RWPE2 (cell line): ENCODE measurements at regions not wholly inside any gene's neighbourhood (a gene's known extent, or its start where the extent isn't known, plus 50 kb on each side); places are given as distances from the start of the nearest gene placed in this dataset.

Experiments used
- ATAC-seq: fragments of 200-7000 bp; cut with Tn5 transposase; 3 replicates; pipeline ENCODE4 v1.9.1; 2021; ENCODE audit warnings: low read depth
- DNase-seq: peaks from one replicate; pipeline ENCODE4 v3.0.0-alpha.2; 2020; ENCODE audit warnings: low spot score
- H3K27ac ChIP-seq: fragments of 450-650 bp; 2 replicates; pipeline ENCODE4 v1.5.1; 2017; ENCODE audit warnings: mild to moderate bottlenecking; ENCODE audit not compliant: poor library complexity, severe bottlenecking
- H3K27me3 ChIP-seq: fragments of 250-450 bp; sonication (Bioruptor Pico); 2 replicates; pipeline ENCODE4 v1.5.1; 2021; ENCODE audit warnings: mild to moderate bottlenecking, moderate library complexity; ENCODE audit not compliant: insufficient read depth, poor library complexity, severe bottlenecking
- H3K36me3 ChIP-seq: fragments of 250-450 bp; sonication (Bioruptor Pico); 2 replicates; pipeline ENCODE4 v1.5.1; 2020; ENCODE audit warnings: low read depth, mild to moderate bottlenecking, moderate library complexity
- H3K4me1 ChIP-seq: fragments of 250-450 bp; sonication (Bioruptor Pico); 2 replicates; pipeline ENCODE4 v1.5.1; 2021; ENCODE audit warnings: mild to moderate bottlenecking, moderate library complexity; ENCODE audit not compliant: insufficient read depth, poor library complexity, severe bottlenecking
- H3K4me3 ChIP-seq: fragments of 250-450 bp; sonication (Bioruptor Pico); 2 replicates; pipeline ENCODE4 v1.5.1; 2021; ENCODE audit warnings: mild to moderate bottlenecking, moderate library complexity; ENCODE audit not compliant: severe bottlenecking
- H3K9me3 ChIP-seq: fragments of 250-450 bp; sonication (Bioruptor Pico); 2 replicates; pipeline ENCODE4 v1.5.1; 2021; ENCODE audit warnings: mild to moderate bottlenecking, moderate library complexity; ENCODE audit not compliant: severe bottlenecking
- TF ChIP-seq, protein P1 (sequence below): fragments of 450-650 bp; IDR thresholded peaks from one replicate; pipeline ENCODE4 v1.5.1; 2017; ENCODE audit warnings: mild to moderate bottlenecking, moderate library complexity; ENCODE audit not compliant: poor library complexity, severe bottlenecking

DNA sequence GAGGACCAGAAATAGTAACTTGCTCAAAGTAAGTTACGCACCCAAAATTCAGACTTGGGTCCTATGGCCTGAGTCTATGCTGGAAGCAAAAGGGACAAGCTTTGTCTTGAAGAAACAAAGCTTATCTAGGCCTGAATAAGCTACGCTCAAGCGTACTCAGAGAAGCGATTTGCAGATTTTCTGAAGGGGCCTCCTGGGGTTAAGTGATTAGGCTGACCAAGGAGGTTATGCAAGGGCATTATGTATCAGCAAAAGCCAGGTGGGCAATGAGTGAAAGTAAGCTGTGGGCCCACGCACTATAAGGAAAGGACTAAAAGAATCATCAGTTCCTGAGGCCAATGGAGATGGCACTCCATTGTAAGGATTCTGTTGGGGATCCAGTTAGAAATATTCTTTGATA is 122.1 kb downstream of the SNX18 start:
- H3K36me3 ChIP-seq, result no peaks in the 10 kb centered on the region
- H3K4me3 ChIP-seq, result no peak overlapping the region
- ATAC-seq (no peak), DNase-seq (no peak)
- H3K27ac ChIP-seq, result no peak overlapping the region
- H3K27me3 ChIP-seq, result no peaks in the 10 kb centered on the region
- TF ChIP-seq, protein P1, sequence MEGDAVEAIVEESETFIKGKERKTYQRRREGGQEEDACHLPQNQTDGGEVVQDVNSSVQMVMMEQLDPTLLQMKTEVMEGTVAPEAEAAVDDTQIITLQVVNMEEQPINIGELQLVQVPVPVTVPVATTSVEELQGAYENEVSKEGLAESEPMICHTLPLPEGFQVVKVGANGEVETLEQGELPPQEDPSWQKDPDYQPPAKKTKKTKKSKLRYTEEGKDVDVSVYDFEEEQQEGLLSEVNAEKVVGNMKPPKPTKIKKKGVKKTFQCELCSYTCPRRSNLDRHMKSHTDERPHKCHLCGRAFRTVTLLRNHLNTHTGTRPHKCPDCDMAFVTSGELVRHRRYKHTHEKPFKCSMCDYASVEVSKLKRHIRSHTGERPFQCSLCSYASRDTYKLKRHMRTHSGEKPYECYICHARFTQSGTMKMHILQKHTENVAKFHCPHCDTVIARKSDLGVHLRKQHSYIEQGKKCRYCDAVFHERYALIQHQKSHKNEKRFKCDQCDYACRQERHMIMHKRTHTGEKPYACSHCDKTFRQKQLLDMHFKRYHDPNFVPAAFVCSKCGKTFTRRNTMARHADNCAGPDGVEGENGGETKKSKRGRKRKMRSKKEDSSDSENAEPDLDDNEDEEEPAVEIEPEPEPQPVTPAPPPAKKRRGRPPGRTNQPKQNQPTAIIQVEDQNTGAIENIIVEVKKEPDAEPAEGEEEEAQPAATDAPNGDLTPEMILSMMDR, result no peak
- H3K4me1 ChIP-seq, result peaks cover 26% of the 10 kb centered on the region
- no peaks in the 10 kb centered on the region for H3K9me3 ChIP-seq

DNA sequence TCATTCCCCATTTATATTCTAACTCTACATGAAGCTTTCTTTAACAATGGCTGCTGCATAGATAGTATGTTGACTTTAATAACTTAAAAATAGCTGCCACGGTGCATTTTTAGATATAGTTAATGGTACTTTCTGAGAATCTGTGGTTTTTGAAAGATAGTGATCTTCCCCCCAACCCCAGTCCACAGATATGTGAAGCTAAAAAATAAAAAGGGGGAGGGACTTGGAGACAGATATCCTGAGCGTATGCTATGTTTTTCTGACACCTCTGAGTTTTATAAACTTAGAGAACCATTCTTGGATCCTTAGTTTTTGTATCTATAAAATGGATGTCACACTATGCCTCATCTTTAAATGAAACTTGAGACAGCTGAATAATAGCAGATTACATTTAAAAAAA is 120.5 kb downstream of the SNX18 start:
- no peaks in the 10 kb centered on the region for H3K27me3 ChIP-seq
- DNase-seq, result no peak
- no peak overlapping the region for H3K27ac ChIP-seq
- H3K9me3 ChIP-seq, result no peaks in the 10 kb centered on the region
- H3K36me3 ChIP-seq, result no peaks in the 10 kb centered on the region
- H3K4me1 ChIP-seq, result peaks cover 21% of the 10 kb centered on the region
- ATAC-seq, result no peak
- H3K4me3 ChIP-seq, result no peak overlapping the region
- TF ChIP-seq, protein P1, result no peak

DNA sequence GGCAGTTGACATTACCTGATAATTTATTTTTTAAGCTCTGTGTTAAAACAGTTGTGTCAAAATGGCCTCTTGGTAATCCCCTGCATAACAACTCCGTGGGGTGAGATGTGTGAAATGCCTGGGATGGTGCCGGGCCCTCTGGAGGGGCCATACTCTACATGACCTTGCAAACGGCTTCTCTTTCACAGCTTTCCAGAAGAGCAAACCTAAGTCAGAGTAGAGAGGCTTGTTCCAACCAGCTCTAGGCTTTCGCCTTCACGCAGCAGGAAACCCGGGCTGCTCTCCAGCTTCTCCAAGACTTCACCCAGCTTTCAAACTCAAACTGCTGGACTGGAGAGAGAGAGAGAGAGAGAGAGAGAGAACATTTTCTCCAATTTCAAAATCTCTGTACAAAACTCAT is 120.1 kb downstream of the SNX18 start:
- Histone ChIP-seq H3K9me3 (no peaks in the 10 kb centered on the region), H3K27me3 (no peaks in the 10 kb centered on the region), H3K4me3 (no peak overlapping the region), H3K4me1 (peaks cover 17% of the 10 kb centered on the region), H3K27ac (no peak overlapping the region), H3K36me3 (no peaks in the 10 kb centered on the region)
- DNase-seq (no peak), ATAC-seq (no peak)
- TF ChIP-seq, protein P1, result no peak

DNA sequence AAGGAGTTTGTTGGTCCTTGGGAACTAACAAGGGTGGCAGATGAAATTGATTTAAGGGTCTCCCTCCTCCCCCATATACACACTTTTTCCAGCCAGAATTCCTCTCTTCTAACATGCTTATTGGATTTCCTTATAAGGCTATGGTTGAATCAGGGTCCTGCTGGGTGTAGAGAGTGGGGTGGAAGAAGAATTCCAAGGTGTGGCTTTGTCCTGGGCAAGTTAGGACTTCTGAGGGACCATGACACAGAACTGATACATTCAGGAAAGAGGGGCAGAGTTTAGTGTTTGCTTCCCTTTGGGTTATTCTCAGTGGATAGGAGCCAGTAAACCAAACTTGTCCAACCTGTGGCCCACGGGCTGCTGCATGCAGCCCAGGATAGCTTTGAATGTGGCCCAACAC is 116.5 kb downstream of the SNX18 start:
- Histone ChIP-seq H3K4me1 (peaks cover 17% of the 10 kb centered on the region), H3K9me3 (no peaks in the 10 kb centered on the region), H3K36me3 (no peaks in the 10 kb centered on the region), H3K27ac (peak overlapping the region; percentile 57), H3K4me3 (no peak overlapping the region), H3K27me3 (no peaks in the 10 kb centered on the region)
- TF ChIP-seq, protein P1, result no peak
- ATAC-seq (peak; percentile 98), DNase-seq (no peak)

DNA sequence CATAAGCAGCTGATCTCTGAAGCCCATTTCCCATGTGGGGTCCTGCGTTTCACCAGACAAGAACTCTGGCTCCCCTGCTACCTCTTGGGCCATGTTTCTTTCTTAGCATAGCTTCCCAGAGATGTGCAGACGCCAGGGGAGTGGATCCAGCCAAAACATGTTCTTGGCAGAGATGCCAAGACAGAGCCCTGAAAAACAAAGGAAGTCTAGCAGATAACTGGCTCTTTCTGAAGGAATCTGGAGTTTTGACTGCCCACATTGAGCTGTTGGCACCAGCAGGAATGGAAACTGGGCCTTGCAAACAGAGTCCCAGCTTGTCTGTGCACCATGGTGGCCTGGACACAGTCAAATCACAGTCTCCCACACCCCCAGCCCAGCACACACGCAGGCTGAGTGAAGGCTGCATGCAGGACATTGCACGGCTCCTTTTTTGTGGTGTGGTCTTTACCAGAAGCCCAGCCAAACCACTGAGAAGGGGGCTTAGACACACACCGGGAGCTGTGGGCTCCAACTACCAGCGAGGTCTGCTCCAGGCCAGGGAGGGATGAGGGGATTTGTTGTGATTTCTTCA is 114.7 kb downstream of the SNX18 start:
- ATAC-seq, result no peak
- DNase-seq, result no peak
- TF ChIP-seq, protein P1, result no peak
- Histone ChIP-seq H3K4me3 (no peak overlapping the region), H3K27me3 (no peaks in the 10 kb centered on the region), H3K9me3 (no peaks in the 10 kb centered on the region), H3K4me1 (peaks cover 17% of the 10 kb centered on the region), H3K36me3 (no peaks in the 10 kb centered on the region), H3K27ac (no peak overlapping the region)
